Stimulated activated CD4-positive, alpha-beta T cell treated with anti-CD3 and anti-CD28 coated beads, TNF-alpha, amount 100 ng/mL, for 24 hours (primary cell): ENCODE measurements at regions not wholly inside any gene's neighbourhood (a gene's known extent, or its start where the extent isn't known, plus 50 kb on each side); places are given as distances from the start of the nearest gene placed in this dataset.

ENCODE experiments used
- DNase-seq, 3 experiments: peaks; one replicate each; pipeline ENCODE4 v3.0.0-alpha.2; 2020; ENCODE audit warnings: low read depth in 3 of 3

GRCh38 chr4:100084892-100085291 lies 105.4 kb downstream of the DDIT4L start:
- no peak for DNase-seq

- no peak for DNase-seq
These were observed 107.0 kb downstream of the DDIT4L start for GRCh38 chr4:100083289-100083688.

GRCh38 chr4:100082852-100083251 lies 107.4 kb downstream of the DDIT4L start:
- no peak for DNase-seq

- DNase-seq = no peak
These were observed 108.8 kb downstream of the DDIT4L start for GRCh38 chr4:100081491-100081890.

- DNase-seq = peak in 1 of 3 experiments; percentile 14
These were observed 111.0 kb downstream of the DDIT4L start for GRCh38 chr4:100079264-100079663.

GRCh38 chr4:100076753-100077152 lies 113.5 kb downstream of the DDIT4L start:
- DNase-seq = no peak

GRCh38 chr4:100075486-100076270 lies 114.6 kb downstream of the DDIT4L start:
- no peak for DNase-seq

GRCh38 chr4:100075056-100075455 lies 115.2 kb downstream of the DDIT4L start:
- no peak for DNase-seq

GRCh38 chr4:100071506-100071905 lies 118.8 kb downstream of the DDIT4L start:
- DNase-seq = no peak

- DNase-seq = no peak
These were observed 119.4 kb downstream of the DDIT4L start for GRCh38 chr4:100070868-100071267.

- DNase-seq = no peak
These were observed 119.1 kb upstream of the H2AZ1 start for GRCh38 chr4:100069207-100069606.

- no peak for DNase-seq
These were observed 117.2 kb upstream of the H2AZ1 start for GRCh38 chr4:100067255-100067654.

GRCh38 chr4:100063355-100063754 lies 113.3 kb upstream of the H2AZ1 start:
- no peak for DNase-seq

GRCh38 chr4:100062921-100063320 lies 112.8 kb upstream of the H2AZ1 start:
- DNase-seq = no peak

GRCh38 chr4:100061835-100062234 lies 111.8 kb upstream of the H2AZ1 start:
- DNase-seq = no peak

- no peak for DNase-seq
These were observed 110.8 kb upstream of the H2AZ1 start for GRCh38 chr4:100060765-100061416.

GRCh38 chr4:100059467-100059866 lies 109.4 kb upstream of the H2AZ1 start:
- no peak for DNase-seq

GRCh38 chr4:100056701-100057100 lies 106.6 kb upstream of the H2AZ1 start:
- no peak for DNase-seq

GRCh38 chr4:100054071-100054470 lies 104.0 kb upstream of the H2AZ1 start:
- no peak for DNase-seq

GRCh38 chr4:100049872-100050271 lies 99.8 kb upstream of the H2AZ1 start:
- no peak for DNase-seq

- no peak for DNase-seq
These were observed 92.6 kb upstream of the H2AZ1 start for GRCh38 chr4:100042711-100043110.

GRCh38 chr4:100042235-100042634 lies 92.2 kb upstream of the H2AZ1 start:
- DNase-seq = no peak

- no peak for DNase-seq
These were observed 91.6 kb upstream of the H2AZ1 start for GRCh38 chr4:100041646-100042045.
